ENCODE measurements at regions not wholly inside any gene's neighbourhood (a gene's known extent, or its start where the extent isn't known, plus 50 kb on each side); places are given as distances from the start of the nearest gene placed in this dataset.
"Not testable (repeated sequence)": the region's sequence is repeated elsewhere in the genome, so short reads cannot be mapped to it uniquely, and the experiment has no call there.

DNA sequence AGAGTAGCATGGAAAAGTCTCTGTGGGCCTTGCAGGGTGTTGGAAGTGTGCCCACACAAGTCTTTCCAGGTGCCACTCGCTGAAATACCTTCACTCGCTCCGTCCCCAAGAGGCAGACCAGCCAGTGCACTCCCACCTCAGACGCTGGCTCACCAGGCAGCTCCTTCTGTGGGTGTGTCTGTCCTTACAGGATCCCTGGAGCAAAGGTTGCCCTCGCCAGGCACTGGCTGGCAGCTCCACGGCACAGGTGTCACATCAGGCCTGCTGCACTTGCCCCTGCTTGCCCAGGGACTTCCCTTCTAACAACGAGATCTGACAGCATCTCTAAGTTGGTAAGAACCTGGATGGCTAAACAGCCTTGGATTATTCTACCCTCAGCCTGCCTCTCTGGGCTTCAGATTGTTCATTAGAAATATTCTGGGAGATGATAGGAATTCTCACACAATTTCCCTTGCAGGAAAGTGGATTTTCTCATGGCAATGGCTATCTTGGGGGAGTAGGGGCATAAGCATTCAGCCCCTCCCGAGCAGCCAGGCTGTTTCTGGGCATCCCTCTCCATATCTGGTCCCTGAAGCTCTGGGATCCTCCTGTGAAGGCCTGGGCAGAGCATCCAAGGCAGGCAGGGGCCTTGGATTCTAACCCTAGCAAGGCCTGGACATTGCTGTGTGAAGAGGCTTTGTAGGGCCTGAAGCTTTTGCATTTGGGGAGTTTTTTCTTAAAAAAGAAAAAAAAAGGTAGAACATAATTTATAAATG, 262.1 kb downstream of the MYCN start:
- ChIA-PET POLR2A (interaction anchor here (0.6 kb wide), 1 partner anchor 404 kb away, joined by 3 read pairs; no protein-coding TSS in a partner anchor), CTCF (no interaction called here)
- Histone ChIP-seq H3K27me3 (replicated peaks in 2 of 5; ENCODE audit: control insufficient read depth in 4 of 5, insufficient read depth in 5 of 5, low read length in 4 of 5) (no peaks in the 10 kb centered on the region), H3K4me1 (ENCODE audit: control extremely low read depth in 1 of 4, control insufficient read depth in 4 of 4, insufficient read depth in 4 of 4, low read length in 3 of 4) (no peaks in the 10 kb centered on the region), H3K9me3 (ENCODE audit: control extremely low read depth in 1 of 5, control insufficient read depth in 4 of 5, insufficient read depth in 2 of 5, low read depth in 1 of 5, low read length in 4 of 5) (peaks cover 0 to 5% (median 0%) of the 10 kb centered on the region in 5 experiments), H3K27ac (ENCODE audit: insufficient read depth in 1 of 2, low read depth in 1 of 2, low read length in 2 of 2, poor library complexity in 1 of 2, severe bottlenecking in 2 of 2) (no peak overlapping the region), H3K36me3 (ENCODE audit: control insufficient read depth in 4 of 4, insufficient read depth in 4 of 4, low read length in 3 of 4) (no peaks in the 10 kb centered on the region), H3K4me3 (ENCODE audit: control insufficient read depth in 1 of 7, extremely low read depth in 1 of 7, insufficient read depth in 4 of 7, low read depth in 2 of 7, low read length in 6 of 7) (no peak overlapping the region)
- 99% methylated on average over 6 of the region's 8 CpGs for WGBS (ENCODE audit: insufficient coverage)
- no peak for DNase-seq

DNA sequence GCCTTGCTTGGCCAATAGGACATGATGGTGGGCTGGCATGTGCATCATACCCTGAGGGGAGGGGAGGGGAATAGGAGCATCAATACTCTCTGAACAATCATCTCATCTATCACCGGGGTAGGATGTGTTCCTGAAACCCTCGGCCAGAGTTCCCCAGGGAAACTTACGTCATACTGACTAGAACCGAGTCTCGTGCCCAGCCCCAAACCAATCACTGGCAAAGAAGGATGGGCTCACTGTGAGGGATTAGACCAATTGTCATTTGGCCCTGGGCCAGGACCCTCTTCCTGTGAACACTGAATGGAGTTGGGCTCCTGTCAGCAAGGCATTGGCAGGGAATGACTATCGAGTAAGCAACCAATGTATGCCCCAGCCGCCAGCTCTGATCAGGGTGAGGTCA, 261.5 kb downstream of the MYCN start:
- CTCF ChIA-PET = no interaction called here
- no peaks in the 10 kb centered on the region for H3K4me1 ChIP-seq (ENCODE audit: control extremely low read depth in 1 of 4, control insufficient read depth in 4 of 4, insufficient read depth in 4 of 4, low read length in 3 of 4)
- H3K4me3 ChIP-seq (ENCODE audit: control insufficient read depth in 1 of 7, extremely low read depth in 1 of 7, insufficient read depth in 4 of 7, low read depth in 2 of 7, low read length in 6 of 7) = no peak overlapping the region
- DNase-seq = no peak
- H3K9me3 ChIP-seq (ENCODE audit: control extremely low read depth in 1 of 5, control insufficient read depth in 4 of 5, insufficient read depth in 2 of 5, low read depth in 1 of 5, low read length in 4 of 5) = no peaks in the 10 kb centered on the region
- 95% methylated on average over 7 of the region's 7 CpGs for WGBS (ENCODE audit: insufficient coverage)
- POLR2A ChIA-PET = no interaction called here
- H3K27me3 ChIP-seq (replicated peaks in 2 of 5; ENCODE audit: control insufficient read depth in 4 of 5, insufficient read depth in 5 of 5, low read length in 4 of 5) = no peaks in the 10 kb centered on the region
- no peak overlapping the region for H3K27ac ChIP-seq (ENCODE audit: insufficient read depth in 1 of 2, low read depth in 1 of 2, low read length in 2 of 2, poor library complexity in 1 of 2, severe bottlenecking in 2 of 2)
- no peaks in the 10 kb centered on the region for H3K36me3 ChIP-seq (ENCODE audit: control insufficient read depth in 4 of 4, insufficient read depth in 4 of 4, low read length in 3 of 4)

DNA sequence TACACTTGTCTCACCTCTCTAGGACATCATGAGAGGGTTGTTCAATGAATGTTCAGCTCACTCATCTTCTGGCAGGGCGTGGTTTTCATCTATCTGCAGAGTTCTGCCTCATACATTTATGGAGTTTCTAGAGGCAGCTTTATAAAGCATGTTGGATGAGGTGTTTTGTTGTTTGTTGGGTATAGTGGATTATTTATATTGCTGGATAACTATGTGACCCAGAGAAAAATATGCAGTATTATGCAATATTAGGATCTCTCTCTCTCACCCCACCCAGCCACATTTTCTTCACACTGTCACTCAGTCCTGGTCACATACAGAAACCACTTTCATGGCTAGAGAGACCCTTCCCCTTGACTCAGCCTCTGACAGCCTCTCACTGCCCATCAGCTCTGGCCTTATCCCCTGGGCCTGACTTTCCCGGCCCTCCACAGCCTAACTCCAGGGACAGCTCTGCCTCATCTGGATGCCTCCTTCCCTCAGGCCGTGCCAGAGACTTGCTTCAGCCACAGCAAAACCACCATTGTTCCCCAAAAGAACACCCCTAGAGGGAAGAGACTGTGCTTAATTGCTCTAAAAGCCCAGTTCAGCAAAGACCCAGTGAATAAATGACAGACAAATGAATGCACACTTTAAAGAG, 260.3 kb downstream of the MYCN start:
- no peak overlapping the region for H3K27ac ChIP-seq (ENCODE audit: insufficient read depth in 1 of 2, low read depth in 1 of 2, low read length in 2 of 2, poor library complexity in 1 of 2, severe bottlenecking in 2 of 2)
- no peaks in the 10 kb centered on the region for H3K36me3 ChIP-seq (ENCODE audit: control insufficient read depth in 4 of 4, insufficient read depth in 4 of 4, low read length in 3 of 4)
- WGBS (ENCODE audit: insufficient coverage) = 92% methylated on average over 2 of the region's 3 CpGs
- no peaks in the 10 kb centered on the region for H3K9me3 ChIP-seq (ENCODE audit: control extremely low read depth in 1 of 5, control insufficient read depth in 4 of 5, insufficient read depth in 2 of 5, low read depth in 1 of 5, low read length in 4 of 5)
- ChIA-PET CTCF (no interaction called here), POLR2A (no interaction called here)
- no peaks in the 10 kb centered on the region for H3K27me3 ChIP-seq (replicated peaks in 2 of 5; ENCODE audit: control insufficient read depth in 4 of 5, insufficient read depth in 5 of 5, low read length in 4 of 5)
- no peak for DNase-seq
- H3K4me1 ChIP-seq (ENCODE audit: control extremely low read depth in 1 of 4, control insufficient read depth in 4 of 4, insufficient read depth in 4 of 4, low read length in 3 of 4) = no peaks in the 10 kb centered on the region
- no peak overlapping the region for H3K4me3 ChIP-seq (ENCODE audit: control insufficient read depth in 1 of 7, extremely low read depth in 1 of 7, insufficient read depth in 4 of 7, low read depth in 2 of 7, low read length in 6 of 7)

DNA sequence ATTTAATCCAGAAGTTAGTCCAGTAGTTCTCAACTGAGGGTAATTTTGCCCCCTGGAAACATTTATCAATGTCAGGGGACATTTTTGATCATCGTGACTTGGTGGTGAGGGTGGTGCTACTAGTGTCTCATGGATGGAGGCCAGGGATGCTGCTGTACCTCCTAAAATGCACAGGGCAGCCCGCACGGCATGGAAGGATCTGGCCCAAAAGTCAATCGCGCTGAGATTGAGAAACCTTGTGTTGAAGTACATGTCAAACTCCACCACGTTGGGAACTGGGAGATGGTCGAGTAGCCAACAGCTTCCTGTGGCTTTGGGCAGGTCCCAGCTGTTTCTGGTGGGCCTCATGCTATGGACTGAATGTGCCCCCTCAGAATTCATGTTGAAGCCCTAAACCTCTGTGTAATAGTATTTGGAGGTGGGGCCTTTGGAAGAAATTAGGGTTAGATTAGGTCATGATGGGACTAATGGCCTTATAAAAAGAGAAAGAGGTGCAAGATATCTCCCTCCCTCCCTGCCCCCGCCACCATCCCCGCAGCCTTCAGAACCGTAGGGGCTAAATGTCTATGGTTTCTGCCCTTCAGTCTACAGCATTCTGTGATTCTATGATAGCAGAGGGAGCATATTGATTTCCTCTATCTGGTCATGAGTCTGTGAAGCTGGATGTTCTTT, 259.7 kb downstream of the MYCN start:
- 90% methylated on average over 7 of the region's 10 CpGs for WGBS (ENCODE audit: insufficient coverage)
- Histone ChIP-seq H3K27ac (ENCODE audit: insufficient read depth in 1 of 2, low read depth in 1 of 2, low read length in 2 of 2, poor library complexity in 1 of 2, severe bottlenecking in 2 of 2) (no peak overlapping the region), H3K9me3 (ENCODE audit: control extremely low read depth in 1 of 5, control insufficient read depth in 4 of 5, insufficient read depth in 2 of 5, low read depth in 1 of 5, low read length in 4 of 5) (no peaks in the 10 kb centered on the region), H3K4me3 (ENCODE audit: control insufficient read depth in 1 of 7, extremely low read depth in 1 of 7, insufficient read depth in 4 of 7, low read depth in 2 of 7, low read length in 6 of 7) (no peak overlapping the region), H3K4me1 (ENCODE audit: control extremely low read depth in 1 of 4, control insufficient read depth in 4 of 4, insufficient read depth in 4 of 4, low read length in 3 of 4) (no peaks in the 10 kb centered on the region), H3K36me3 (ENCODE audit: control insufficient read depth in 4 of 4, insufficient read depth in 4 of 4, low read length in 3 of 4) (no peaks in the 10 kb centered on the region), H3K27me3 (replicated peaks in 2 of 5; ENCODE audit: control insufficient read depth in 4 of 5, insufficient read depth in 5 of 5, low read length in 4 of 5) (no peaks in the 10 kb centered on the region)
- CTCF ChIA-PET = no interaction called here
- POLR2A ChIA-PET = no interaction called here
- no peak for DNase-seq

DNA sequence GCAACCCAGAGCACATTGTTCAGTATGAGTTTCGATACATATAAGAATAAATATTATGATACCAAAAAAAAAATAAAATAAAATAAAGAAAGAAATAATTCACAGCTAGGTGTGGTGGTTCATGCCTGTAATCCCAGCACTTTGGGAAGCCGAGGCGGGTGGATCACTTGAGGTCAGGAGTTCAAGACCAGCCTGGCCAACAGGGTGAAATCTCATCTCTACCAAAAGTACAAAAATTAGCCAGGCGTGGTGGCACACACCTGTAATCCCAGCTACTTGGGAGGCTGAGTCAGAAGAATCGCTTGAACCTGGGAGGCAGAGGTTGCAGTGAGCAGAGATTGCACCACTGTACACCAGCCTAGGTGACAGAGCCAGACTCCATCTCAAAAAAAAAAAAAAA, 258.9 kb downstream of the MYCN start:
- DNase-seq; H3K36me3 ChIP-seq (ENCODE audit: control insufficient read depth in 4 of 4, insufficient read depth in 4 of 4, low read length in 3 of 4); H3K4me3 ChIP-seq (ENCODE audit: control insufficient read depth in 1 of 7, extremely low read depth in 1 of 7, insufficient read depth in 4 of 7, low read depth in 2 of 7, low read length in 6 of 7); H3K4me1 ChIP-seq (ENCODE audit: control extremely low read depth in 1 of 4, control insufficient read depth in 4 of 4, insufficient read depth in 4 of 4, low read length in 3 of 4); H3K9me3 ChIP-seq (ENCODE audit: control extremely low read depth in 1 of 5, control insufficient read depth in 4 of 5, insufficient read depth in 2 of 5, low read depth in 1 of 5, low read length in 4 of 5); H3K27me3 ChIP-seq (replicated peaks in 2 of 5; ENCODE audit: control insufficient read depth in 4 of 5, insufficient read depth in 5 of 5, low read length in 4 of 5); H3K27ac ChIP-seq (ENCODE audit: insufficient read depth in 1 of 2, low read depth in 1 of 2, low read length in 2 of 2, poor library complexity in 1 of 2, severe bottlenecking in 2 of 2); CTCF ChIA-PET; POLR2A ChIA-PET: not testable (repeated sequence)
- 94% methylated on average over 3 of the region's 5 CpGs for WGBS (ENCODE audit: insufficient coverage)

DNA sequence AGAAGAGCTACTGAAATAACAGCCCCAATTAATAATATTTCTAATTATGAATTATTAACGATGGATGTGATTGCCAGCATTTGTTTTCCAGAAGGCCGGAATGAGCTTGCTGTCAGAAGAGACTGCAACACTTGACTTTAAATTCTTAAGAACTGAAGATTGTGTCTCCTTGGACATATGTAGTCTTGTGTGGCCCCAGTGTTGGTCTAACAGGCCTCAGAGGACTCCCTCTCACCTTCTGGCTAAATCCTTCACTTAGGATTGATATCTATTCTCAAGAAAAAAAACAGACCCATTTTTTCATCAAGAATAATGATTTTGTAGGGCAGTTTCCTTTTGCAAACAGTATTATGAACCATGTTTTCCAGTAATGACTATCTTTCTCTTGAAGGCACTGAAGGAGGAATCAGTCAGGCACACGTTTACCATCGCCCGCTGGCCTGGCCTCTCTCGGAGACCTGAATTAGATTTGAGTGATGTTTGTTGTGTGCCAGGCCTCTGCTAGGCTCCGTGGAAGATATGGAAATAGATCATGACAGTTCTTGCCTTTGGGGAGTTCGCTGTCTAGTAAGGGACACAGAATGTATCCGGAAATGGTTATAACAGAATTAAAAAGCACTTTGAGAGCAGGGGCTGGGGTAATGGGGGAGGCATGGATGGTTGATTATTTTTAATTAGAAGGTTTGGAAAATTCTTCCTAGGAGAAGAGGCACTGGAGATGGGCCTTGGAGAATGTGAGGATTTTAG, 258.0 kb downstream of the MYCN start:
- POLR2A ChIA-PET = no interaction called here
- Histone ChIP-seq H3K9me3 (ENCODE audit: control extremely low read depth in 1 of 5, control insufficient read depth in 4 of 5, insufficient read depth in 2 of 5, low read depth in 1 of 5, low read length in 4 of 5) (no peaks in the 10 kb centered on the region), H3K27me3 (replicated peaks in 2 of 5; ENCODE audit: control insufficient read depth in 4 of 5, insufficient read depth in 5 of 5, low read length in 4 of 5) (no peaks in the 10 kb centered on the region), H3K4me1 (ENCODE audit: control extremely low read depth in 1 of 4, control insufficient read depth in 4 of 4, insufficient read depth in 4 of 4, low read length in 3 of 4) (no peaks in the 10 kb centered on the region), H3K27ac (ENCODE audit: insufficient read depth in 1 of 2, low read depth in 1 of 2, low read length in 2 of 2, poor library complexity in 1 of 2, severe bottlenecking in 2 of 2) (no peak overlapping the region), H3K4me3 (ENCODE audit: control insufficient read depth in 1 of 7, extremely low read depth in 1 of 7, insufficient read depth in 4 of 7, low read depth in 2 of 7, low read length in 6 of 7) (no peak overlapping the region), H3K36me3 (ENCODE audit: control insufficient read depth in 4 of 4, insufficient read depth in 4 of 4, low read length in 3 of 4) (no peaks in the 10 kb centered on the region)
- DNase-seq = no peak
- CTCF ChIA-PET = interaction anchor here (0.7 kb wide), 1 partner anchor 12 kb away, joined by 3 read pairs; no protein-coding TSS in a partner anchor
- WGBS (ENCODE audit: insufficient coverage) = 94% methylated on average over 5 of the region's 9 CpGs

Measured in common myeloid progenitor, CD34-positive (primary cell).